CD8-positive, alpha-beta memory T cell (primary cell): ENCODE measurements at regions not wholly inside any gene's neighbourhood (a gene's known extent, or its start where the extent isn't known, plus 50 kb on each side); places are given as distances from the start of the nearest gene placed in this dataset.

Experiments
- CTCF ChIA-PET: fragments of 350-600 bp; sonication (Branson Sonifier 250); formaldehyde crosslinking; loops from one replicate; lab custom pipeline; 2021; ENCODE audit warnings: antibody characterized with exemption; lab: Charles Lee
- POLR2A ChIA-PET: fragments of 350-600 bp; sonication (Branson Sonifier 250); formaldehyde crosslinking; loops from one replicate; lab custom pipeline; 2021; ENCODE audit warnings: antibody characterized with exemption; lab: Charles Lee
- DNase-seq, 5 donors: peaks; one replicate each; pipeline versions ENCODE4 v3.0.0 to v3.0.0-alpha.2; 2020 to 2022; ENCODE audit warnings: mixed read lengths in 1 of 5
- H3K27ac ChIP-seq: one replicate; pipeline ENCODE4 v1.7.0; 2013; ENCODE audit warnings: low read depth, mild to moderate bottlenecking, low read length, moderate library complexity
- H3K27me3 ChIP-seq: 2 replicates; pipeline ENCODE4 v1.7.0; 2013; ENCODE audit warnings: low read length, mild to moderate bottlenecking; ENCODE audit not compliant: insufficient read depth, poor library complexity, severe bottlenecking
- H3K36me3 ChIP-seq: 2 replicates; pipeline ENCODE4 v1.7.0; 2013; ENCODE audit warnings: mild to moderate bottlenecking, low read length, moderate library complexity; ENCODE audit not compliant: insufficient read depth
- H3K4me1 ChIP-seq: 2 replicates; pipeline ENCODE4 v1.7.0; 2013; ENCODE audit warnings: mild to moderate bottlenecking, low read length, moderate library complexity; ENCODE audit not compliant: insufficient read depth
- H3K4me3 ChIP-seq: 2 replicates; pipeline ENCODE4 v1.7.0; 2013; ENCODE audit warnings: mild to moderate bottlenecking, low read length
- H3K9me3 ChIP-seq: 2 replicates; pipeline ENCODE4 v1.7.0; 2013; ENCODE audit warnings: mild to moderate bottlenecking, low read length
- H3K27ac Mint-ChIP-seq, 8 donors: one replicate each; pipeline ENCODE4 v1.8.0; 2020 to 2021; ENCODE audit warnings: mixed read lengths in 8 of 8, mild to moderate bottlenecking in 6 of 8, inconsistent platforms in 3 of 8, moderate library complexity in 3 of 8
- H3K27me3 Mint-ChIP-seq, 2 donors: one replicate each; pipeline ENCODE4 v1.8.0; 2020 to 2021; ENCODE audit warnings: mixed read lengths in 2 of 2, mild to moderate bottlenecking in 1 of 2, moderate library complexity in 1 of 2
- H3K36me3 Mint-ChIP-seq, 3 donors: one replicate each; pipeline ENCODE4 v1.8.0; 2020 to 2021; ENCODE audit warnings: mixed read lengths in 3 of 3, inconsistent platforms in 1 of 3, mild to moderate bottlenecking in 1 of 3
- H3K4me1 Mint-ChIP-seq, 3 donors: one replicate each; pipeline ENCODE4 v1.8.0; 2020 to 2021; ENCODE audit warnings: mixed read lengths in 3 of 3, inconsistent platforms in 1 of 3, mild to moderate bottlenecking in 1 of 3
- H3K4me3 Mint-ChIP-seq, 7 donors: one replicate each; pipeline ENCODE4 v1.8.0; 2020 to 2021; ENCODE audit warnings: mixed read lengths in 7 of 7, mild to moderate bottlenecking in 6 of 7, moderate library complexity in 4 of 7, inconsistent platforms in 2 of 7
- H3K9me3 Mint-ChIP-seq, 5 donors: one replicate each; pipeline ENCODE4 v1.8.0; 2020 to 2022; ENCODE audit warnings: mixed read lengths in 5 of 5, mild to moderate bottlenecking in 3 of 5, moderate library complexity in 2 of 5, inconsistent platforms in 1 of 5

DNA sequence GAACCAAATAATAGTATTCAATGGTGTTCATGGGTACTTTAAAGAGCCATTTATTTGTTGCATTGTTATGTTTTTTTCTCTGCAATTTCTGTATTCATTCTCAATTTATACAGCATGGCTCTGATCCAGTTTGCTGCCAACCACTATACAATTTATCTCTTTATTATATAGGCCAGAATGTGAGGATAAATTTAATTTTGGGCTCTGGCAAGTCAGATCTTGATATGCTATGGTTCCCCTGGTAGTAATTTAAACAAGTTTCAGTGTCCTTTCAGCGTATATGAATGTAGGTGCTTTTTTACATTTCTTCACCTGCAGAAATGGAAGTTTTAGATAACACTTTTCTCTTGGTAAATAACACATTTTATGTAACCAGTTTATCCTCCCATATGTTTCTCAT lies 1118.0 kb upstream of the SEMA6A start:
- H3K36me3 Mint-ChIP-seq, result no peaks in the 10 kb centered on the region
- DNase-seq, result no peak
- no peaks in the 10 kb centered on the region for H3K9me3 ChIP-seq
- H3K4me1 Mint-ChIP-seq, result no peaks in the 10 kb centered on the region
- peaks cover 0 to 16% (median 5%) of the 10 kb centered on the region in 5 donors for H3K9me3 Mint-ChIP-seq
- H3K27ac ChIP-seq, result no peak overlapping the region
- no peaks in the 10 kb centered on the region for H3K4me1 ChIP-seq
- no peak overlapping the region for H3K4me3 ChIP-seq
- no peaks in the 10 kb centered on the region for H3K27me3 Mint-ChIP-seq
- POLR2A ChIA-PET, result no interaction called here
- no peak overlapping the region for H3K27ac Mint-ChIP-seq
- CTCF ChIA-PET, result no interaction called here
- H3K4me3 Mint-ChIP-seq, result no peak overlapping the region
- no peaks in the 10 kb centered on the region for H3K36me3 ChIP-seq
- no peaks in the 10 kb centered on the region for H3K27me3 ChIP-seq

- POLR2A ChIA-PET, result no interaction called here
- Mint-ChIP-seq H3K9me3 (peaks cover 0 to 13% (median 5%) of the 10 kb centered on the region in 5 donors), H3K4me3 (no peak overlapping the region), H3K4me1 (no peaks in the 10 kb centered on the region), H3K27me3 (no peaks in the 10 kb centered on the region), H3K27ac (no peak overlapping the region), H3K36me3 (no peaks in the 10 kb centered on the region)
- CTCF ChIA-PET, result no interaction called here
- H3K27ac ChIP-seq, result no peak overlapping the region
- no peaks in the 10 kb centered on the region for H3K4me1 ChIP-seq
- DNase-seq, result no peak
- H3K9me3 ChIP-seq, result no peaks in the 10 kb centered on the region
- no peak overlapping the region for H3K4me3 ChIP-seq
- H3K36me3 ChIP-seq, result no peaks in the 10 kb centered on the region
- no peaks in the 10 kb centered on the region for H3K27me3 ChIP-seq
Measured at GRCh38 chr5:117691081-117691870, 1116.7 kb upstream of the SEMA6A start.

DNA sequence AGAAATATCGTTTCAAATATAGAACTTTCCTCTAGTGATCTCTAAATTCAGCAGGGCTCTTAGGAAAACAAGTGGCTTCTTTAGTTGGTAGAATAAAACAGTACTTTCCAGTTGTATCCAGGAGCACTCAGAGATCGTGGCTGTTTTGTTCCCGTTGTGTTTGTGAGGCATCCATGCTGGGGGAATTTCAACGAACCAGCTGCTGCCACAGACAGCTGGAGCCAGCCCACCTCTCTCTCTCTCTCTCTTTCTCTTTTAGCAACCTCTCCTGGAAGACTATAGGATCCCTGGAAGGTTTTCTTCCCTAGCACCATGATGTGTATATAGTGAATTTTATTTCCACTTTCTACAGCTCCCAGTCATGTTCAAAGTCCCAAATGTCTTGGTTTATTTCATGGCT lies 1116.0 kb upstream of the SEMA6A start:
- no peaks in the 10 kb centered on the region for H3K9me3 ChIP-seq
- no peaks in the 10 kb centered on the region for H3K4me1 ChIP-seq
- no peak overlapping the region for H3K4me3 ChIP-seq
- H3K27me3 ChIP-seq, result no peaks in the 10 kb centered on the region
- Mint-ChIP-seq H3K36me3 (no peaks in the 10 kb centered on the region), H3K4me3 (no peak overlapping the region), H3K27ac (no peak overlapping the region), H3K4me1 (no peaks in the 10 kb centered on the region), H3K9me3 (peaks cover 0 to 19% (median 2%) of the 10 kb centered on the region in 5 donors), H3K27me3 (no peaks in the 10 kb centered on the region)
- DNase-seq, result no peak
- ChIA-PET POLR2A (no interaction called here), CTCF (no interaction called here)
- no peaks in the 10 kb centered on the region for H3K36me3 ChIP-seq
- H3K27ac ChIP-seq, result no peak overlapping the region

- DNase-seq, result no peak
- H3K4me1 ChIP-seq, result no peaks in the 10 kb centered on the region
- H3K36me3 ChIP-seq, result no peaks in the 10 kb centered on the region
- no peak overlapping the region for H3K27ac ChIP-seq
- no peak overlapping the region for H3K4me3 ChIP-seq
- ChIA-PET POLR2A (no interaction called here), CTCF (no interaction called here)
- H3K9me3 ChIP-seq, result no peaks in the 10 kb centered on the region
- Mint-ChIP-seq H3K27ac (no peak overlapping the region), H3K4me1 (no peaks in the 10 kb centered on the region), H3K27me3 (no peaks in the 10 kb centered on the region), H3K9me3 (peaks cover 0 to 17% (median 0%) of the 10 kb centered on the region in 5 donors), H3K36me3 (no peaks in the 10 kb centered on the region), H3K4me3 (no peak overlapping the region)
- H3K27me3 ChIP-seq, result no peaks in the 10 kb centered on the region
Measured at GRCh38 chr5:117686926-117687325, 1112.3 kb upstream of the SEMA6A start.

GRCh38 chr5:117682416-117682815 lies 1107.8 kb upstream of the SEMA6A start:
- Mint-ChIP-seq H3K36me3 (no peaks in the 10 kb centered on the region), H3K9me3 (peaks cover 2 to 29% (median 3%) of the 10 kb centered on the region in 5 donors), H3K4me3 (no peak overlapping the region), H3K27ac (no peak overlapping the region), H3K27me3 (no peaks in the 10 kb centered on the region), H3K4me1 (no peaks in the 10 kb centered on the region)
- POLR2A ChIA-PET, result no interaction called here
- H3K4me3 ChIP-seq, result no peak overlapping the region
- no peaks in the 10 kb centered on the region for H3K36me3 ChIP-seq
- H3K27me3 ChIP-seq, result no peaks in the 10 kb centered on the region
- no peaks in the 10 kb centered on the region for H3K9me3 ChIP-seq
- no peaks in the 10 kb centered on the region for H3K4me1 ChIP-seq
- CTCF ChIA-PET, result no interaction called here
- no peak for DNase-seq
- no peak overlapping the region for H3K27ac ChIP-seq

GRCh38 chr5:117681431-117682254 lies 1107.0 kb upstream of the SEMA6A start:
- POLR2A ChIA-PET, result no interaction called here
- H3K4me3 Mint-ChIP-seq, result no peak overlapping the region

DNA sequence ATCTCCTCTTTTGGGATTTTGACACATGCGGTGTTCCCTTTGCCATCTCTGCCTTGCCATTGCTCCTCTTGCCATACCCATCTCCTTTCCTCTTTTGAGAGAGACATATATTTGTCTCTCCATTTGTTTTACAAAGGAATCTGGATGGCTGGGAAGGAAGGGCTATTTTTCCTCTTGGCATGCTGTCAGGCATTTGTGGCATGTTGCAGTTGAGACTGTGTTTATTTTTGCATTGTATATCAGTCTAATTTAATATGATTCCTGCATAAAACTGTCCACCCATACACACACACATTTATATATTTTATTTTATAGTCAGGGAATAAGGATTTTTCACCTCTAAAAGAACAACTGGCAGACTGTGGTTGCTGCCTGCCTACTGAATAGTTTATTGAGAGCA lies 1105.8 kb upstream of the SEMA6A start:
- POLR2A ChIA-PET, result no interaction called here
- Histone ChIP-seq H3K4me1 (no peaks in the 10 kb centered on the region), H3K27ac (no peak overlapping the region), H3K36me3 (no peaks in the 10 kb centered on the region), H3K9me3 (no peaks in the 10 kb centered on the region), H3K4me3 (no peak overlapping the region), H3K27me3 (no peaks in the 10 kb centered on the region)
- Mint-ChIP-seq H3K27ac (no peak overlapping the region), H3K36me3 (no peaks in the 10 kb centered on the region), H3K9me3 (peaks cover 2 to 20% (median 4%) of the 10 kb centered on the region in 5 donors), H3K4me1 (no peaks in the 10 kb centered on the region), H3K27me3 (no peaks in the 10 kb centered on the region), H3K4me3 (no peak overlapping the region)
- no peak for DNase-seq
- CTCF ChIA-PET, result no interaction called here

More at GRCh38 chr5:117681431-117682254, 1107.0 kb upstream of the SEMA6A start:
- Mint-ChIP-seq H3K4me1 (no peaks in the 10 kb centered on the region), H3K36me3 (no peaks in the 10 kb centered on the region), H3K27me3 (no peaks in the 10 kb centered on the region), H3K27ac (no peak overlapping the region), H3K9me3 (peaks cover 2 to 29% (median 3%) of the 10 kb centered on the region in 5 donors)
- Histone ChIP-seq H3K9me3 (no peaks in the 10 kb centered on the region), H3K36me3 (no peaks in the 10 kb centered on the region), H3K27me3 (no peaks in the 10 kb centered on the region), H3K4me1 (no peaks in the 10 kb centered on the region), H3K27ac (no peak overlapping the region), H3K4me3 (no peak overlapping the region)
- CTCF ChIA-PET, result no interaction called here
- DNase-seq, result no peak

- POLR2A ChIA-PET, result no interaction called here
- no peaks in the 10 kb centered on the region for H3K4me1 ChIP-seq
- H3K9me3 Mint-ChIP-seq, result peaks cover 0 to 20% (median 4%) of the 10 kb centered on the region in 5 donors
- no peaks in the 10 kb centered on the region for H3K27me3 Mint-ChIP-seq
- no peaks in the 10 kb centered on the region for H3K9me3 ChIP-seq
- H3K4me3 Mint-ChIP-seq, result no peak overlapping the region
- no peaks in the 10 kb centered on the region for H3K4me1 Mint-ChIP-seq
- DNase-seq, result no peak
- peak overlapping the region in 1 of 8 donors; percentile 78 for H3K27ac Mint-ChIP-seq
- H3K4me3 ChIP-seq, result no peak overlapping the region
- H3K27ac ChIP-seq, result no peak overlapping the region
- H3K36me3 ChIP-seq, result no peaks in the 10 kb centered on the region
- CTCF ChIA-PET, result no interaction called here
- H3K36me3 Mint-ChIP-seq, result no peaks in the 10 kb centered on the region
- no peaks in the 10 kb centered on the region for H3K27me3 ChIP-seq
Measured at GRCh38 chr5:117679046-117679445, 1104.4 kb upstream of the SEMA6A start.
